ENCODE measurements at regions not wholly inside any gene's neighbourhood (a gene's known extent, or its start where the extent isn't known, plus 50 kb on each side); places are given as distances from the start of the nearest gene placed in this dataset.
A peak's percentile ranks its signal among the peaks of the same experiment; 100 is the strongest.

DNA sequence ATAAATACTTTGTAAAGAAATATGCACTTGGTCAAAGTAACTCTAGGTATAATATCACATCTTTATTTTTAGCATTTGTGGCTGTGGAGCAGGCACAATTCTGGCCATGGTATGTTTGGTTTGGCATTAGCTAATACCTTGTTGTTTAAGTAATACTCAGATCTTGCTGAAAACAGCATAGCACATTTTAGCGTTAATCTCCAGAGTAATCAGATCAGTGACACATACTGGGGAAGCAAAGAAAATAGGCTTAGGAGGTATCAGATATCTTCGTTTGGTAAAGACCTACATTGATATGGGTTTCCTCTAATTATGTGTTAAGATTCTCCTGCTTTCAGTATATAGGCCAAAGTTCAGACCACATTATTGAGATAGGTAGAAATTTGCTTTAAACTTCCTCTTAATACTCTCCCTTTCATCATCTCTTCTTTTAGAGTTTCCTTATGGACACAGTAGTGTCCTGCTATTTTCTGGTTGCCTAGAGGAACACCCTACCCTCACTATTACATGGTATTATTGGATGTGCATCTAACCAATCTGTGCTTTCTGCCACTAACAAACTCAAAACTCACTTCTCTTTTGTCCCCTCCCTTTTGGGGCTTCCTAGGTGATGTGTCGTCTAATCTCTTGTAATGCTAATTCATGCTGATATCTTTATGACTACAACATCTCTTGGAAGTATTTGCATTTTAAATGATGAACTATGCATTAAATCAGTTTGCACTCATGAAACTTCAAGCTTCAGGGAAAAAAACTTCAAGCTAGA, 437.3 kb upstream of the ADAMTSL1 start (continued):
- TF ChIP-seq, protein P1, sequence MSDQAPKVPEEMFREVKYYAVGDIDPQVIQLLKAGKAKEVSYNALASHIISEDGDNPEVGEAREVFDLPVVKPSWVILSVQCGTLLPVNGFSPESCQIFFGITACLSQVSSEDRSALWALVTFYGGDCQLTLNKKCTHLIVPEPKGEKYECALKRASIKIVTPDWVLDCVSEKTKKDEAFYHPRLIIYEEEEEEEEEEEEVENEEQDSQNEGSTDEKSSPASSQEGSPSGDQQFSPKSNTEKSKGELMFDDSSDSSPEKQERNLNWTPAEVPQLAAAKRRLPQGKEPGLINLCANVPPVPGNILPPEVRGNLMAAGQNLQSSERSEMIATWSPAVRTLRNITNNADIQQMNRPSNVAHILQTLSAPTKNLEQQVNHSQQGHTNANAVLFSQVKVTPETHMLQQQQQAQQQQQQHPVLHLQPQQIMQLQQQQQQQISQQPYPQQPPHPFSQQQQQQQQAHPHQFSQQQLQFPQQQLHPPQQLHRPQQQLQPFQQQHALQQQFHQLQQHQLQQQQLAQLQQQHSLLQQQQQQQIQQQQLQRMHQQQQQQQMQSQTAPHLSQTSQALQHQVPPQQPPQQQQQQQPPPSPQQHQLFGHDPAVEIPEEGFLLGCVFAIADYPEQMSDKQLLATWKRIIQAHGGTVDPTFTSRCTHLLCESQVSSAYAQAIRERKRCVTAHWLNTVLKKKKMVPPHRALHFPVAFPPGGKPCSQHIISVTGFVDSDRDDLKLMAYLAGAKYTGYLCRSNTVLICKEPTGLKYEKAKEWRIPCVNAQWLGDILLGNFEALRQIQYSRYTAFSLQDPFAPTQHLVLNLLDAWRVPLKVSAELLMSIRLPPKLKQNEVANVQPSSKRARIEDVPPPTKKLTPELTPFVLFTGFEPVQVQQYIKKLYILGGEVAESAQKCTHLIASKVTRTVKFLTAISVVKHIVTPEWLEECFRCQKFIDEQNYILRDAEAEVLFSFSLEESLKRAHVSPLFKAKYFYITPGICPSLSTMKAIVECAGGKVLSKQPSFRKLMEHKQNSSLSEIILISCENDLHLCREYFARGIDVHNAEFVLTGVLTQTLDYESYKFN (CRISPR knock-in tag; conservative IDR thresholded peaks at IDR 0.05): no peak
- TF ChIP-seq PRPF4 (IDR thresholded peaks at IDR 0.05; ENCODE audit: low read depth, low read length, poor library complexity, severe bottlenecking) (no peak), ZBTB38 (CRISPR knock-in tag; IDR thresholded peaks at IDR 0.05) (no peak), HDAC1 (CRISPR knock-in tag; IDR thresholded peaks at IDR 0.05) (no peak)
- TF ChIP-seq, protein P2, sequence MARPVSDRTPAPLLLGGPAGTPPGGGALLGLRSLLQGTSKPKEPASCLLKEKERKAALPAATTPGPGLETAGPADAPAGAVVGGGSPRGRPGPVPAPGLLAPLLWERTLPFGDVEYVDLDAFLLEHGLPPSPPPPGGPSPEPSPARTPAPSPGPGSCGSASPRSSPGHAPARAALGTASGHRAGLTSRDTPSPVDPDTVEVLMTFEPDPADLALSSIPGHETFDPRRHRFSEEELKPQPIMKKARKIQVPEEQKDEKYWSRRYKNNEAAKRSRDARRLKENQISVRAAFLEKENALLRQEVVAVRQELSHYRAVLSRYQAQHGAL (CRISPR knock-in tag; IDR thresholded peaks at IDR 0.05; ENCODE audit: not compliant biosample characterization): no peak

DNA sequence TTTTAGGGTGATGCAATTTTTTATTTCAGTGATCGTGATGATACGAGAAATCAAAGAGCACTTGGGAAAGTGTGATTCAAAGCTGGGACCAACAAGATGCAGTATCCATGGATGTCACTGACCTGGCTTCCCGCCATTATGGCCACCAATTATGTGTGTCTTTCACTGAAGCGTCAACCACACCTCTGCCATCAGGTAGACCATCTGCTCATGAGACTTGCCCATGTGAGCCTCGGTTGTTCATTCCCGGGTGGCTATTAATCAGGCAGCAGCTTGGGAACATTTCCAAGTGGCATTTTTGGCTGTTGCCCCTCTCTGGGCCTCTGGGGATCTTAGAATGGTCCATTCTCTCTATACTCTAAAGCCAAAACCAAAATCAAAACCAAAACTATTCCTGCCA, 436.0 kb upstream of the ADAMTSL1 start:
- Histone ChIP-seq H3K4me2 (ENCODE audit: low read depth, low read length) (no peak overlapping the region), H3K9ac (ENCODE audit: insufficient read depth, low read depth, low read length) (no peak overlapping the region), H3K4me3 (replicated peaks in 1 of 3; ENCODE audit: insufficient read depth in 1 of 3, low read depth in 2 of 3, low read length in 3 of 3) (no peak overlapping the region), H3K36me3 (replicated peaks in 1 of 2; ENCODE audit: control insufficient read depth in 1 of 2, insufficient read depth in 2 of 2, low read length in 2 of 2) (no peaks in the 10 kb centered on the region), H3K27me3 (ENCODE audit: control insufficient read depth in 1 of 2, insufficient read depth in 2 of 2, low read length in 2 of 2) (no peaks in the 10 kb centered on the region), H3K27ac (ENCODE audit: extremely low read length, insufficient read depth, low read length) (no peak overlapping the region), H2AFZ (ENCODE audit: low read length) (no peak overlapping the region), H3K79me2 (ENCODE audit: insufficient read depth, low read length) (no peaks in the 10 kb centered on the region), H4K20me1 (ENCODE audit: insufficient read depth, low read length) (no peaks in the 10 kb centered on the region), H3K9me3 (ENCODE audit: low read length) (no peaks in the 10 kb centered on the region), H3K4me1 (ENCODE audit: insufficient read depth, low read length) (no peaks in the 10 kb centered on the region)
- no peak for FAIRE-seq
- no TSS peak for BruUV-seq (replicated peaks)
- POLR2A ChIA-PET: no interaction called here
- no peak for ATAC-seq
- intact Hi-C loops (cut with micrococcal nuclease; ENCODE audit: unreplicated experiment) (no loop called here), in situ Hi-C loops (cut with HindIII; ENCODE audit: extremely low pct_ligation_motif_present, low pct_unique_long_range_greater_than_20kb) (no loop called here)
- DNase-seq (ENCODE audit: low spot score): no peak
- CTCF ChIA-PET (ENCODE audit: low intra/inter-chr PET ratio, low total read pairs): no interaction called here
- WGBS (ENCODE audit: low lambda C conversion rate): 8% methylated on average over 4 of the region's 6 CpGs
- TF ChIP-seq, protein P3, sequence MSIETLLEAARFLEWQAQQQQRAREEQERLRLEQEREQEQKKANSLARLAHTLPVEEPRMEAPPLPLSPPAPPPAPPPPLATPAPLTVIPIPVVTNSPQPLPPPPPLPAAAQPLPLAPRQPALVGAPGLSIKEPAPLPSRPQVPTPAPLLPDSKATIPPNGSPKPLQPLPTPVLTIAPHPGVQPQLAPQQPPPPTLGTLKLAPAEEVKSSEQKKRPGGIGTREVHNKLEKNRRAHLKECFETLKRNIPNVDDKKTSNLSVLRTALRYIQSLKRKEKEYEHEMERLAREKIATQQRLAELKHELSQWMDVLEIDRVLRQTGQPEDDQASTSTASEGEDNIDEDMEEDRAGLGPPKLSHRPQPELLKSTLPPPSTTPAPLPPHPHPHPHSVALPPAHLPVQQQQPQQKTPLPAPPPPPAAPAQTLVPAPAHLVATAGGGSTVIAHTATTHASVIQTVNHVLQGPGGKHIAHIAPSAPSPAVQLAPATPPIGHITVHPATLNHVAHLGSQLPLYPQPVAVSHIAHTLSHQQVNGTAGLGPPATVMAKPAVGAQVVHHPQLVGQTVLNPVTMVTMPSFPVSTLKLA (IDR thresholded peaks at IDR 0.05): 0 out of 2 replicates have a peak, but pooled peaks have one; percentile 29
- TF ChIP-seq ZNF224 (CRISPR knock-in tag; IDR thresholded peaks at IDR 0.05) (no peak), GPN1 (CRISPR knock-in tag; IDR thresholded peaks at IDR 0.05; ENCODE audit: borderline replicate concordance) (no peak), BRD4 (CRISPR knock-in tag; IDR thresholded peaks at IDR 0.05) (no peak)

All from HepG2 (cell line).